LNCAP (cell line): ENCODE measurements at regions not wholly inside any gene's neighbourhood (a gene's known extent, or its start where the extent isn't known, plus 50 kb on each side); places are given as distances from the start of the nearest gene placed in this dataset.

ENCODE experiments used
- TF ChIP-seq, protein P1 (sequence below): fragments of 450-650 bp; IDR thresholded peaks from 2 replicates; pipeline ENCODE4 v1.5.1; 2017; ENCODE audit warnings: mild to moderate bottlenecking

DNA sequence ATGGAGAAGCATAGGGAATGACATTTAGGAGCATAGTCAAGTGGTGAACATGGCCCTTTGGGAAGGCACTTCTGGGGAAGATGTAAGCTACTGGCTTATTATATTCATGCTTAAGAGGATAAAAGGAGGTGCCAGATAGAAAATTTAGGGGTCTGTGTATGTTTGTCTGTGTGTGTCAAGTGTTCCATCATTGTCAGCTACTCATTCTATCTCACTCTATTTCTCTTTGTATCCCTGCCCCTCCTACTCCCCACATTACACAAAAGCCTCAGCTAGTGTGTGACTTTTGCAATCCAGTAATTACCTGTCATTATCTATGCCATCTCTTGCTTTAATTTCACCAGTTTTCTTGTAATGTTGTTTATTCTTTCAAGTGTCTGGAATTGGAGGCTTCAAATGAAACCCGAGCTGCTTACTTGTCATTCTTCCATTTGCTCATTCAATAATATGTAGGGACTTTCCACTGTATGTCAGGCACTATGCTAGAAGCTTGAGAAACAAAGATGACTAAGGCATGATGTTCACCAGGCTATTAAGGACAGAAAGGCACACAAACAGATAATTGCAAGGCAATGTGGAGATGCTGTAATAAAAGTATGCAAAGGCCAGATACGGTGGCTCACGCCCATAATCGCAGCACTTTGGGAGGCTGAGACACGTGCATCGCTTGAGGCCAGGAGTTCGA, 229.8 kb upstream of the TEX13C start:
- TF ChIP-seq, protein P1, sequence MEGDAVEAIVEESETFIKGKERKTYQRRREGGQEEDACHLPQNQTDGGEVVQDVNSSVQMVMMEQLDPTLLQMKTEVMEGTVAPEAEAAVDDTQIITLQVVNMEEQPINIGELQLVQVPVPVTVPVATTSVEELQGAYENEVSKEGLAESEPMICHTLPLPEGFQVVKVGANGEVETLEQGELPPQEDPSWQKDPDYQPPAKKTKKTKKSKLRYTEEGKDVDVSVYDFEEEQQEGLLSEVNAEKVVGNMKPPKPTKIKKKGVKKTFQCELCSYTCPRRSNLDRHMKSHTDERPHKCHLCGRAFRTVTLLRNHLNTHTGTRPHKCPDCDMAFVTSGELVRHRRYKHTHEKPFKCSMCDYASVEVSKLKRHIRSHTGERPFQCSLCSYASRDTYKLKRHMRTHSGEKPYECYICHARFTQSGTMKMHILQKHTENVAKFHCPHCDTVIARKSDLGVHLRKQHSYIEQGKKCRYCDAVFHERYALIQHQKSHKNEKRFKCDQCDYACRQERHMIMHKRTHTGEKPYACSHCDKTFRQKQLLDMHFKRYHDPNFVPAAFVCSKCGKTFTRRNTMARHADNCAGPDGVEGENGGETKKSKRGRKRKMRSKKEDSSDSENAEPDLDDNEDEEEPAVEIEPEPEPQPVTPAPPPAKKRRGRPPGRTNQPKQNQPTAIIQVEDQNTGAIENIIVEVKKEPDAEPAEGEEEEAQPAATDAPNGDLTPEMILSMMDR, result no peak

DNA sequence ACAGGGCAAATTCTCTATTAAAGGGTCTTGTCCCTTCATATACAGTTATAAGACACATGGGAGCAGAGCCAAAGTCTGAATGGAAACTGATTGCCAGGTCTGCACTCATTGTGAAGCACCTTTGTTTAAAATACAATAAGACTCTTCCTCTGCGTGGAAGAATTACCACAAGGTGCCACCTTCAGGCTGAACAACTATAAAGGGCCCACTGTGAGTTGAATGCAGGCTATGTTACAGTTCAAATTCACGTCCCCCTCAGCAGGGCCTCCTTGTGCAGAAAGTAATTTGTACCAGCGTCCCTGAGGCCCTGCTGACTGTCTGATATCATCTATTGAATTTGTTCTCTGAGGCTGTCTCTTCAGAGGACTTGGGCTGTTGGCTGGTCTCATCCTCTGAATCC, 225.8 kb upstream of the TEX13C start:
- TF ChIP-seq, protein P1, result no peak

DNA sequence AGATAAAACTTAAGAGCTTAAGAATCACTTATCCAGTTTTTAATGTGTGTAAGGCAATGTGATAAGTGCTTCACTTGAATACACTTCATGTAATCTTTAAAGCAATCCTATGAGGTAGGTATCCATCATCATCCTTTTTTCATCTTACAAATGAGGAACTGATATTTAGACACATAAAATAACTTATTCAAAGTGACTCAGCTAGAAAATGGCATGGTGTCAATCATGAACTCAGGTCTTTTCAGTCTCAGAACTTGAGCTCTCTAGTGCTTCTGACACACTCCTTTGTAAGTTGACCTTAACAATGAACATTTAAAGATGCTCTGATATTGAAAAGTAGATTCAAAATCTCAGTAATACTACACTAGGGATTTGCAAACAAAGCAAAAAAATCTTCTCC, 224.8 kb upstream of the TEX13C start:
- TF ChIP-seq, protein P1, result no peak

DNA sequence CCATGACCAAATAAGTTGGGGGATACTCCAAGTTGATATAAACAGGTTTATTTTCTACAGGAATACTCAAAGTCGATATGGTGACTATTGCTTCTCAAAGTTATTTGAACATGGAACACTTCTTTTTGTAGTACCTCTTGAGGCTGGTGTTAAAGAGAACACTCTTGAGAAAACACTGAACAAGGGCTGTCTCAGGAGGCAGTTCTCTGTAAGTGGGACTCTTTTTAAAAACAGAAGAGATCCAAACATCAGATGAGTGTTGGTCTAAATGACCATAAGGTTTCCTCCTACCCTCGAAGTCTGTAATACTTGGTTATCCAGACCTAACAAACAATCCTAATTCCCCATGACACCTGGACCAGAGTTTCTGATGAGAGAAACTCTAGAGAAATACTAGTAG, 223.2 kb upstream of the TEX13C start:
- TF ChIP-seq, protein P1, result no peak

DNA sequence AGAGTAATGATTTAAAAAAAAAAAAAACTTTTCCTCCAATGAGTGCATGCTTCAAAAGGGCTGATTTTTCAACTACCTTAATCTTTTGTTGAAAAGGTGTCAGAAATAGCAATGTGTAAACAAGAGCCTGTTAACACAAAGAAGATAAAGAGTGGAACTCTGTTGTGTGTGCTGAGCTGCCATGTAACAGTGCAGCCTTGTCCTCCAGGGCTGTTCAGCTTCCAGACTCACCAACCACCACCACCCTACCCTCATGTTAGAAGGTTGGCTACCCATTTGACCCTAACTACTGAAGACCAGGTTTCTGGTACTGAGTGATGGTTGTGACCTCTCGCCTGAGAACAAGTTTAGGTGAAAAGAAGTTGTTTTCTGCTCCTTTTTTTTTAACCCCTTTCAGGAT, 222.8 kb upstream of the TEX13C start:
- TF ChIP-seq, protein P1, result no peak

DNA sequence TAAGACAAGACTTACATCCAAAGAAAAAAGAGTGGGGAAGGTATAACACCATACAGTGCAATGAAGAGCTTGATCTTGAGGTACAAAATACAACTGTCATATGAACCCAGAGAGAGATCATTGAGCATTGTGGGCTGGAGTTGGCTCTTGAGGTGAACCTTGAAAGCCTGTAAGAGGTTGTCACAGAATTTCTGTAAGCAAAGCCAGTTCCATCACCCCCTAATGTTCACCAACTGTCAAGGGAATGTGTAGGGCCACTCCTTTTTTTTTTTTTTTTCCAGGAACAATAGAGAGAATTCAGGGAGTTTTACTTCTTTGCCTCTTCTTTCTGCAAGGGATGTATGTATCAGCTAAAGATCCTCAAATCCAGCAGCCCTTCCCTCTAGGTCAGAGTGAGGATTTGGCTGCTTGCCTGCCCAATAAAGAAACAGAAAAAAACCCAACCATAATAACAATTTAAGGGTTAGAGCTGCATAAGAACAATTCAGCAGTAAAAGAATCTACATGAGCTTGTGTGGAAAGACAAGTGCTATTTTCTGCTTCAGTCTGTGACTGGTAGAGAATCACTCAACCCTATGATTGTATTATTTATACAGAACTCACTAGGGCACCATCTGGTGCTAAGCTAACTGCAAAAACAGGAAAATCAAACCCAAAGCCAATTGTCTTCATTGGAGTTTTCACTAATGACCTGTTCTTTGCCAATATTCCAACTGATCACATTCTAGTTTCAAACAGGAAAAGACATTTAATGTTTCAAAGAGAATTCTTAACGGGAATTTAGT, 217.5 kb upstream of the TEX13C start:
- TF ChIP-seq, protein P1, result no peak

DNA sequence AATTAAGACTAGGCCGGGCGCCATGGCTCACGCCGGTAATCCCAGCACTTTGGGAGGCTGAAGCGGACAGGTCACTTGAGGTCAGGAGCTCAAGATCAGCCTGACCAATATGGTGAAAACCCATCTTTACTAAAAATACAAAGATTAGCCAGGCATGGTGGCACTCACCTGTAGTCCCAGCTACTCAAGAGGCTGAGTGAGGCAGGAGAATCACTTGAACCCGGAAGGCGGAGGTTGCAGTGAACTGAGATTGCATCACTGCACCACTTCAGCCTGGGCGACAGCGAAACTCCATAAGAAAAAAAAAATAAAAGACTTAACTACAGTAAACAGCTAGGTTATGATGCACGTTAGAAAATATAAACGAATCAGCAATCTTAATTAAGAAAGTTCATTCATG, 216.0 kb upstream of the TEX13C start:
- TF ChIP-seq, protein P1, result no peak
